Upper lobe of right lung (tissue), 1 donor: ENCODE measurements at regions not wholly inside any gene's neighbourhood (a gene's known extent, or its start where the extent isn't known, plus 50 kb on each side); places are given as distances from the start of the nearest gene placed in this dataset.

Experiments used
- ATAC-seq: fragments of 200-7000 bp; cut with Tn5 transposase; one replicate; pipeline ENCODE4 v1.9.1; 2020; ENCODE audit warnings: mild to moderate bottlenecking, moderate library complexity
- DNase-seq: peaks from one replicate; pipeline ENCODE4 v3.0.0-alpha.2; 2020
- H3K27ac ChIP-seq: fragments of 200-600 bp; one replicate; pipeline ENCODE4 v1.8.0; 2022
- H3K27me3 ChIP-seq: fragments of 200-600 bp; one replicate; pipeline ENCODE4 v1.8.0; 2022; ENCODE audit warnings: mild to moderate bottlenecking
- H3K36me3 ChIP-seq: fragments of 200-600 bp; one replicate; pipeline ENCODE4 v1.8.0; 2022
- H3K4me1 ChIP-seq: fragments of 200-600 bp; one replicate; pipeline ENCODE4 v1.8.0; 2022
- H3K4me3 ChIP-seq: fragments of 200-600 bp; one replicate; pipeline ENCODE4 v1.8.0; 2022; ENCODE audit warnings: mild to moderate bottlenecking
- H3K9me3 ChIP-seq: fragments of 200-600 bp; one replicate; pipeline ENCODE4 v1.8.0; 2022
- intact Hi-C: fragments of 100-400 bp; cut with DNase I; formaldehyde crosslinking; loops from one replicate; pipeline ENCODE4 v1.11.0; 2022
- TF ChIP-seq, protein P1 (sequence below): fragments of 200-600 bp; IDR thresholded peaks from one replicate; pipeline ENCODE4 v1.8.0; 2022; ENCODE audit warnings: antibody characterized with exemption
- donor health status: DM: no; HTN: yes; CAD: no; lungs with severe emphysema.

DNA sequence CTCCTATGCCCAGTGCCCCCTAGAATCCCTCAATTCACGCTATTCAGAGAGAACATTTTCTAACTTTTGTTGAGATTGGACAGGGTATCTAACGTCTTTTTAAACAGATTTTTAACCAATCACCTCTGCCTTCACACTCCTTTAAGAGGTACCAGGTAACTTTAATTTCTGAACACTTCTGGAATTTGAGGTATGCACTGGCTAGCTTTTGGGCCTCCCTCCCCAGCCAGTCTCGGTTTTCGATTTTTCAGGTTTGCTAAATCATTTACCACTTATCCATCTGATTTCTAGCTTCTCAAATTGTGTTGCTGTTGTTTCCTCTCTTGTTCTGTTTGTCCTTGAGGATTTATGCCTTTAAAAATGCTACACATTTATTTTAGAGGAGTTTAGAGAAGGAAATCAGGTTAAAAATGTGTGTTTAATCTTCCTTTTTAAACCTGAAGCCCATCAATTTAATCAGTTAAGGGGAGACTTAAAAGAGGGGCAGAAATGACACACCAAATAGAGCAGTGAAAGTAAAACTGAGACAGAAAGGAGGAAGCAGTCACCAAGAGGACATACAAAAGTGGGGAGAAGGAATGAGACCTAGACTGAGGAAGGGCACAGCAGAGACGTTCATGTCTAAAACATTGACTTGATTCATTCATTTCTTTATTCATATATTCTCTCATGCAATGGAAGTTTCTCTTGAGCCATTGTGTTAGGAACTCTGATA, 139.6 kb upstream of the HTR2A start:
- Histone ChIP-seq H3K36me3 (no peaks in the 10 kb centered on the region), H3K4me3 (no peak overlapping the region), H3K27ac (no peak overlapping the region), H3K9me3 (no peaks in the 10 kb centered on the region), H3K27me3 (no peaks in the 10 kb centered on the region), H3K4me1 (no peaks in the 10 kb centered on the region)
- ATAC-seq (peak; percentile 53), DNase-seq (no peak)
- TF ChIP-seq, protein P1, sequence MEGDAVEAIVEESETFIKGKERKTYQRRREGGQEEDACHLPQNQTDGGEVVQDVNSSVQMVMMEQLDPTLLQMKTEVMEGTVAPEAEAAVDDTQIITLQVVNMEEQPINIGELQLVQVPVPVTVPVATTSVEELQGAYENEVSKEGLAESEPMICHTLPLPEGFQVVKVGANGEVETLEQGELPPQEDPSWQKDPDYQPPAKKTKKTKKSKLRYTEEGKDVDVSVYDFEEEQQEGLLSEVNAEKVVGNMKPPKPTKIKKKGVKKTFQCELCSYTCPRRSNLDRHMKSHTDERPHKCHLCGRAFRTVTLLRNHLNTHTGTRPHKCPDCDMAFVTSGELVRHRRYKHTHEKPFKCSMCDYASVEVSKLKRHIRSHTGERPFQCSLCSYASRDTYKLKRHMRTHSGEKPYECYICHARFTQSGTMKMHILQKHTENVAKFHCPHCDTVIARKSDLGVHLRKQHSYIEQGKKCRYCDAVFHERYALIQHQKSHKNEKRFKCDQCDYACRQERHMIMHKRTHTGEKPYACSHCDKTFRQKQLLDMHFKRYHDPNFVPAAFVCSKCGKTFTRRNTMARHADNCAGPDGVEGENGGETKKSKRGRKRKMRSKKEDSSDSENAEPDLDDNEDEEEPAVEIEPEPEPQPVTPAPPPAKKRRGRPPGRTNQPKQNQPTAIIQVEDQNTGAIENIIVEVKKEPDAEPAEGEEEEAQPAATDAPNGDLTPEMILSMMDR, result no peak
- intact Hi-C loops, result no loop called here

DNA sequence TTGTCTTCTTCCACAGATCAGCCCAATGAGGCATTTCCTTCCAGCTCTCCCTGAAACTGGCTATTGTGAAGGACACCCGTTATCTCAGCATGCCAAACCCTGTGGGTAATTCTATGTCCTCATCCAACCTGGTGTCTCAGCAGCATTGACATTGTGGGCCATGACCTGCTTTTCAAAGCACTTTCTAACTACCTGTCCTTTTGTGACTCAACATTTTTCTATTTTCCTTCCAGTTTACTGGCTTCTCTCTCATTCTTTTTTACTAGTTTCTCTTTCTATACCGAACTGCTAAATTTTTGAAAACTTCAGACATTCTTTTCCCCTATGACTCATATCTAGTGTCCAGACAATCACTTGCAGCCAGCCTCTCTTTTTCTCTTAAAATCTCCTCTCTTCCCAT, 136.4 kb upstream of the HTR2A start:
- TF ChIP-seq, protein P1, result no peak
- Histone ChIP-seq H3K27ac (no peak overlapping the region), H3K27me3 (no peaks in the 10 kb centered on the region), H3K4me1 (no peaks in the 10 kb centered on the region), H3K36me3 (no peaks in the 10 kb centered on the region), H3K4me3 (no peak overlapping the region), H3K9me3 (no peaks in the 10 kb centered on the region)
- intact Hi-C loops, result no loop called here
- ATAC-seq (no peak), DNase-seq (no peak)

DNA sequence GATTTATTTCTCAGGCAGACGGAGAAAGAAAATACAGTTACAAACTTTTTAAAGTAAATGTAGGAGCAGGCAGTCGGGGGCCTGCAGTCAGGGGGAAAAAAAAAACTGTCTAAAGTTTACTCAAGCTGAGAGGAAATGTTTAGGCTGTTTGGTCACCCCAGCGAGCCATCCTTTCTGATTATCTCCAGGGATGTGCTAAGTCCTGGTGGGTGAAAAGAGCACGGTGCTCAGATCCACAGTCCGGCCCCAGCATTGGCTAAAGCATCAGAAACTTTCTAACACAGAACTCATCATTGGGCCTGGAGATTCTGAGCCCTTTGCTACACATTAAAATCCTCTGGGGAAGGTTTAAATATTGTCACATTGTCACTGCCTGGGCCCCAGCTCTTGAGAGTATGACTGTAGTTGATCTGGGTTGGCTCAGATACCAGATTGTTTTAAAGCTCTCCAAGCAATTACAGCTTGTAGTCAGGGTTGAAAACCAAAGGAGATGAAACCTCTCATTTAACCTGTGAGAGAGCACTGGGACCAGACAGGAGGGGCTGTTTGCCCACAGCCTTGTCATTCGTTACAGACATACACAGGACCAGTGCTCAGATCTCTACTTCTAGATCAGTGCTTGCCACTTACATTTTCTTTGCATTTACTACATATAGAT, 131.1 kb upstream of the HTR2A start:
- Histone ChIP-seq H3K27me3 (no peaks in the 10 kb centered on the region), H3K4me3 (no peak overlapping the region), H3K27ac (no peak overlapping the region), H3K9me3 (no peaks in the 10 kb centered on the region), H3K4me1 (no peaks in the 10 kb centered on the region), H3K36me3 (no peaks in the 10 kb centered on the region)
- TF ChIP-seq, protein P1, result no peak
- DNase-seq, result no peak
- no peak for ATAC-seq
- intact Hi-C loops, result no loop called here

DNA sequence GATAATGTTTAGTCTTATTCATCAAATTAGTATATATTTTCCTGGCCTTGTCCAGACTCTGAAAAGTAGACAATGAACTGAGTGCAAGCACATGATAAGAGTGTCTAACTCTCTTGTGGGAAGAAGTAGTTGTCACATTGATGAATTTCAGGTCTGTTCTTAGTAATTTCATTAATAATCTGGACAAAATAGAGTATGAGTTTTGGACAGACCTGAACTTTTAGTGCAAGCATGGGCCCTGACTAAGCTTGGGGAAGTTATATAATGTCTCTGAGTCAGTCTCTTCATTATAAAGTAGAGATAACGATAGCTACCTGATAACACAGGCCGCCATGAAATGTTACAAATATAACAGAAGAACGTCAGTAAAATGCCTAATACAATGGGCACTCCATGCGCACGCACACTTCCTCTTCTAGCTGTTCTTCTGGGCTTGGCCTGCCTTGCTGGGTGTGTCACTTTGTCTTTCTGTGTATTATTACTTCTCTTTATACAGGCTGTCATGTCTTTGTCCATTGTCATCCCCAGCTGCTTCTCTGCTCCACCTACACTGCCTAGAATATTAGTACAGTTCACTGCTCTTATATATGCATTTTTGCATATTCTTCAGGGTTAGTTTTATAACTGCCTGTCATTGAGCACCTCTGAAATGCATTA, 129.1 kb upstream of the HTR2A start:
- TF ChIP-seq, protein P1, result no peak
- Histone ChIP-seq H3K27ac (no peak overlapping the region), H3K4me1 (no peaks in the 10 kb centered on the region), H3K4me3 (no peak overlapping the region), H3K36me3 (no peaks in the 10 kb centered on the region), H3K27me3 (no peaks in the 10 kb centered on the region), H3K9me3 (no peaks in the 10 kb centered on the region)
- DNase-seq (no peak), ATAC-seq (peak; percentile 64)
- intact Hi-C loops, result no loop called here

DNA sequence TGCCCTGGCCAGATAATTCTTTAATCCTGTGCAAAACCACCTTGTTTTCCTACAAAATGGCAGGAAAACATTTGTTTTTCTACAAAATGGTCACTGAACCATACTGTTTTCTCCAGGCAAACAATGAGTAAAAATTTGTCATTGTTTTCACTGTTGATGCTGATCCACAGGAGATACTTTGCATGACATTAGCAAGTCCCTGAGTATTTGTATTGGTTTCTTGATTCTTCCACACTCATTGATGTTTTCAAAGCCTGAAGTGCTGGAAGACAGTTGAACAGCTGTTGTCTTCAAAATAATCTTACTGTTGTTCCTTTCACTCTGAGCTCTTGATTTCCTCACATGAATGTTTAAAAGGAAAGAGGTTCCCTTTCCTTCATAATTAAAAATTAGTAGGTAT, 123.1 kb upstream of the HTR2A start:
- intact Hi-C loops, result no loop called here
- H3K27me3 ChIP-seq, result no peaks in the 10 kb centered on the region
- no peaks in the 10 kb centered on the region for H3K4me1 ChIP-seq
- no peak overlapping the region for H3K27ac ChIP-seq
- ATAC-seq (no peak), DNase-seq (no peak)
- no peak overlapping the region for H3K4me3 ChIP-seq
- no peaks in the 10 kb centered on the region for H3K36me3 ChIP-seq
- H3K9me3 ChIP-seq, result no peaks in the 10 kb centered on the region
- TF ChIP-seq, protein P1, result no peak
